GM19351 (cell line): ENCODE measurements at regions not wholly inside any gene's neighbourhood (a gene's known extent, or its start where the extent isn't known, plus 50 kb on each side); places are given as distances from the start of the nearest gene placed in this dataset.
A peak's percentile ranks its signal among the peaks of the same experiment; 100 is the strongest.
"Not testable (repeated sequence)": the region's sequence is repeated elsewhere in the genome, so short reads cannot be mapped to it uniquely, and the experiment has no call there.

ENCODE experiments used
- ATAC-seq: cut with Tn5 transposase; IDR thresholded peaks from one replicate; pipeline ENCODE4 v1.9.1; 2021; ENCODE audit warnings: mild to moderate bottlenecking, moderate library complexity; ENCODE audit not compliant: unreplicated experiment

DNA sequence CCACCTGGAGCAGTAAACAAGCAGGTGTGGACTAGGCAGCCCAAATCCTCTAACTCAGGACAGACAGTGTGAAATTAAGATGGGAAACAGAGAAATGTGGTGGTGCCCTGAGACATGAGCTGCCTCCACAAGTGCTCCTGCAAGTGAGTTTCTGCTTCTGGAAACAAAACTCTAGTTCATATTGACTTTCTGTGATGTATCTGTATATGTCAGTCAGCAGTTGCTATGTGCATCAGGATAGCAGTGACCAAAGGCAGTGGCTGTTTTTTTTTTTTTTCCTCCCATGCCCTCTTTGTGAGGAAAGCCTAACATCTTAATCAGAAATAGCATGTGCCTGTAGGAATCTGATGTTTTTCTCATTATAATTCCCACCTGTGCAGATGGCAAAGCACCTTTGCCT is 318.4 kb upstream of the SEMA6A start:
- ATAC-seq: no peak

DNA sequence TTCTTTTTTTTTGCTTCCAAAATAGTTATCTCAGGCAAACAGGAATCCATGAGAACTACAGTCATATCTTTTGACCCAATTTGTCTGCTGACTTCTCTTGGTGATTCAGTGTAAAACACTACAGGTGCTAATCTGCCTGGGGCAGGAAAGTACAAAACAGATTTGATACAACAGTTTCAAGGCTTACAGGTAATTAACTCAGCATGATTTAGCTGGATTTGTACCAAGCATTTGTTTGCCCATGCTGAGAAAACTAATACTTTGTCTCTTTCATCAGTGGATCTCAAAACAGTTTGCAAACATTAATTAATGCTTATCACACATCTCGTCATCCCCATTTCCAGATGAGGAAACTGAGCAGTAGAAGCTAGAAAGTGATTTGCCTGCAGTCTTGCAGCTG is 312.5 kb upstream of the SEMA6A start:
- ATAC-seq: no peak

DNA sequence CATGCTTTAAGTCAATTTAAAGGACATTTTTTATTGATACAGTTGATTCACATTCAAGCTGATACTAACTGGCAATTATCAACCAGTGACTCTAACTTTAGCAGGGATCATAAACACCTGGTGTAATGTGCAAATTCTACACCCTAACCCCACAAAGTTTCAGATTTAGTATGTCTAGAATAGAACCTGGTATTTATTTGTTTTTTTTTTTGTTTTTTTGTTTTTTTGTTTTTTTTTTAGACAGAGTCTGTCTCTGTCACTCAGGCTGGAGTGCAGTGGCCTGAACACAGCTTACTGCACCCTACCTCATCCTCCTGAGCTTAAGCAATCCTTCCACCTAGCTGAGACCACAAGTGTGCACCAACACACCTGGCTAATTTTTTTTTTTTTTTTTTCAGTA is 311.2 kb upstream of the SEMA6A start:
- peak; percentile 68 for ATAC-seq

DNA sequence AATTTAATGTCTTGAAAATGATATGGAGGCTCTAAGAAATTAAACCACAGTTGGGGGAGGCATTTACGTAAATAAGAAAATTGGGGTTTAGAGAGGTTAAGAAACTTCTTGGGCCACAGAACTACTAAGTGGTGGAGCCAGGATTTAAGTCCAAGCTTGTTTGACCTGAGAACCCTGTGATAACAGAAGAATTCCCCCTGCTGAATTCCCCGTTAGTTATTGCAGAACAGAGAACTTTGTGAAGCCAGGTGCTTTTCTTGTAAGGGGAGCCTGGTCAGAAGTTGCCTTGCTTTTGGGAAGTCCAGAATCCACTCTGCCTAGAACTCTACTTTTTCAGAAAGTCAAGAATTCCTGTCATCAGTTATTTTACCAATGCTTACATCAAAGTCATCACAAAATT is 309.3 kb upstream of the SEMA6A start:
- ATAC-seq: no peak

DNA sequence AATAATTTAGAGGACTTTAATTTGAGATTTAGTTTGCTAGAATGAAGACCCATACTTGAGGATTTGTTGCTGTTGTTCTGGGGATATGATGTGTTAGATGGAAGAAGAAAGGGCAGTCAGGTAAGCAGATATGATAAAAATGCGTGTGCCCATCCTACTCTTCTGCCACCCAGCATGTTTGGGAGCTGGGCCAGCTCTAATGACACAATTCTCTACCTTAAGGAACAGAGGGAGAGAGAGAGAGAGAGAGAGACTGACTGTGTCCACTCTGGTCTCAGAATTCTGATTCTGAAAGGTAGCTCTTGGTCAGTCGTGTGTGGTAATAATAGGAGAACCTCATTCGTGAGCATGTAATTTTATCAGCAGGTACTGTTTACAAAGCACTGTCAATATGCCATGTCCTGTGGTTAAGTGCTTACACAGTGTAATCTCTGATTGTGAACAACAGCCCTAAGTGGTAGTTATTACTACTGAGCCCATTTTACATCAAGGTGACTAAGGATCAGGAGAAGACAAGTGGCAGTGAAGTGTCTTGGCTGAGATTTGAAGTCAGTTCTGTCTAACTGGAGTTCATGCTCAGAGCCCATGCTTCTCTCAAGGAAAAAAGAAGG is 307.4 kb upstream of the SEMA6A start:
- ATAC-seq: no peak

DNA sequence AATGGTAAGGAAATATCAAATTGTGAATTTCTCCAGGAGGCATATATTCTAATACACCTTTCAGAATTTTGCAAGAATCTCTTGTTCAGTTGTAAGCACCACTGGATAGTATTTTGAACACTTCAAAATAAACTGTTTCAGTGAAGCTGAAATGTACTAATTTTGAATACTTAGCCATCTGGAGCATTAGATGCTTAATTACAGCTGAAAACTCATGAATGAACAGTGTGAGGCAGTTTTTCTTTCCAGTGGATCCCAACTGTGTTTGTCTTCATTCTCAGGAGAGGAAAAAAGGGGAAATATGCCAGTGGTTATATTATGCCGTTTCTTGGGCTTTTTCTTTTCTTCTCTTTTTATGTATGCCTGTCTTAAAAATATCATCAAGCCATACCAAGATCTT is 306.0 kb upstream of the SEMA6A start:
- ATAC-seq: no peak

DNA sequence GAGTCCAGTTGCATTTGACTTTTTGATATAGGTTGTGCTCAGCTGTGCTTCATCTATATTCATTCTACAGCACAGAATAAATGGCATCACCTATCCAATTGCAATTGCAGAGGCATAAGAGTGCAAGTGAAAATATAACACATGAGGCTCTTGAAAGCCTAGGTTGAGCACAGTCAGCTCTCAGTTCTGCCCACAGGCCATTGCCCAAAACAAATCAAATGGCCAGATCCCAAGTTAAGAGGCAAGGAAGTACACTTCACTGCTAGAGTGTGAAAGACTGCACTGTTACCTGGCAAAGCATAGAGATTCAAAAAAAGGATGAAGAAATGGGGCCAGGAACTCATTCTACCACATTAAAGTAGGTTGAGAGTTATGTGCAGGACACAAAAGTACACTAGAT is 305.5 kb upstream of the SEMA6A start:
- ATAC-seq: peak; percentile 57

DNA sequence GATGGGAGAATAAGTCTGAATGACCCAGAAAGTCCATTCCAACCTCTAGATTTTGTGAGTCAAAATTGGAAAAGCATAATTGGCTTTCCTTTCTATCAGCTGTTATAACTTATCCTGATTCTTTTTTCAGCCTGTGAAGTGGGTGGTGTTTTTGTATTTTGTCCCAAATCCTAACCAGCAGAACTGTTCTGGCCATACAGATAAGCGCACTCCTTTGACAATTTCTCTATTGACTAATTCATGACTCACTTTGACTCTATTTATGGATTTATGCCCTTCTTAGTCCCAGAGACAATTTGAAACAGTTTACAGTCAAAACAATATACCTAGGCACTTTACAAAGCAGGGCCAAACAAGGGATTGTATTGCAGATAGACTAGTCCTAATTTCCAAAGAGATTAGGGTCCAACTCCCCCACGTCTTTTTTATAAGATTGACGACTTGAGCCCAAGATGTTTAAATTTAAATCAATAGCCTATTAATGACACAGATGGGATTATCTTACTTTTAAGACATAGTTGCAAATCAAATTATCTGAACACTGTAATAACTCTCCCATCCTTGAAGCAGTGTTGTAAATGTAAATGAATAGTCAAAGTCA is 301.7 kb upstream of the SEMA6A start:
- no peak for ATAC-seq

DNA sequence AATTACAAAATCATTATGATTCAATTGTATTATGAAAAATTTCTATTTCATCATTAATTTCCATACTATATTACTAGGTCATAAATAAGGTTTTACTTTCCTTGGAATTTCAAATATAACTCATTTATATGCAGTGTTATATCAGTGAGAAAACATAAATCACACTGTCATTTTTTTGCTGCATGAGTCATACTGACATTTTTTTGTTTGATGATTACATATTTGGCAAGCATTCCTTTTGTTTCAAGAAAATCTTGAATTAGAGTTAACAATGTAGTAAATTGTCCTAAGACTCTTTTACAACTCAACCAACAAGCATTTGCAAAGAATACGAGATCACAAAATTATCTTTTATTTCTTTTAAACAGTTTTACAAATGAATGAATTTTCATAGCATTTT is 298.4 kb upstream of the SEMA6A start:
- no peak for ATAC-seq

DNA sequence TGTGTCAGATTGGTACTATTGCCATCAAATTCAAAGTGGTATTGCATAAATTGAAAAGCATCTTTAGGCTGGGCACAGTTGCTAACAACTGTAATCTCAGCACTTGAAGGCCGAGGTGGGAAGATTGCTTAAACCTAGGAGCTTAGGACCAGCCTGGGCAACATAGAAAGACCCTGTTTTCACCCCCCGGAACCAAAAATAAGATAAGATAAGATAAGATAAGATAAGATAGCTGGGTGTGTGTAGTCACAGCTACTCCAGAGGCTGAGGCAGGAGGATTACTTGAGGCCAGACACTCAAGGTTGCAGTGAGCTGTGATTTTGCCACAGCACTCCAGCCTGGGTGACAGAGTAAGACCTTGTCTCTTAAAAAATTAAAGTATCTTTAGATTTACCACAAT is 297.9 kb upstream of the SEMA6A start:
- no peak for ATAC-seq

DNA sequence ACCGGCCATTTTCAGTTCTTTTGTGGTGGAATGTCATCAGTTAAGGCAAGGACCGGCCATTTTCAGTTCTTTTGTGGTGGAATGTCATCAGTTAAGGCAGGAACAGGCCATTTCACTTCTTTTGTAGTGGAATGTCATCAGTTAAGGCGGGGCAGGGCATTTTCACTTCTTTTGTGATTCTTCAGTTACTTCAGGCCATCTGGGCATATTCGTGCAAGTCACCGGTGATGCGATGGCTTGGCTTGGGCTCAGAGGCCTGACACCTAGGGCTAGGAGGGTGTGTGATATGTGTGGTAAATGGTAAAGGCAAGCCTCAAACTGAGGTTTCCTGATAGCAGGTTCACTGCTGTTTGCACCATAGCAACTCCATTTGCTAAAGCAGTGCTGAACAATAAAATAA is 293.2 kb upstream of the SEMA6A start:
- not testable (repeated sequence) for ATAC-seq

DNA sequence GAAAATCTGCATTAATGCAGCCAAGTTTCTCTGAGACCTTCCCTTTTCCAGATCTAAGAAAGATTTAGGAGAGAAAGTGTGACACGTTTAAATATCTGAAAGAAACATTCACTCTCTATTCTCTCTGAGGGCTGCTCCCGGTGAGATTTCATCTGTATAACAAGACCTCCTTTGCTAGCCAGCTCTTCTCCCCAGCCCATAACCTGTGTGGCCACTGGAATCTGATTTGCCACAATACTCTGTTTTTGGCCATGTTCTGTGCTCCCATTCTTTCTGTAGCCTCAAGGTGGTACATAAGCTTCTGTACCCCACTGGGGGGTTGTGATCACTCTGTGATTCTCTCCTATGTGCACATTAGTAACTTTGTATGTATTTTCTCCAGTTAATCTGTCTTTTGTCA is 291.0 kb upstream of the SEMA6A start:
- no peak for ATAC-seq

DNA sequence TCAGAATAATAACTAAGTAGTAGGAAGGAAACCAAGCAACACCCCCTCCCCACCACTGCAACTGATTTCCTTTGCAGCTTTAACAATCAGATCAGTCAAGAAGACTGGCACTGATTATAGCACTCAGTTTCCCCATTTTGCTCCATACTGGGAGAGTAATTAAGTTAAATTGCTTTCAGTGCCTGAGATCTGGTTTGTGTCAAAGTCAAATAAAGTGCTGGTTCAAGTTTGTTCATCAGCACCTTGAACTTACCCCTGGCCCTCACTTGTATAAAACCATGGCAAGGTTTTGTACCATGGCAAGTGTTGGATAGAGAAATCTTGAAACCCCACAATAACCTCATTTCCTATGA is 290.2 kb upstream of the SEMA6A start:
- ATAC-seq: no peak

DNA sequence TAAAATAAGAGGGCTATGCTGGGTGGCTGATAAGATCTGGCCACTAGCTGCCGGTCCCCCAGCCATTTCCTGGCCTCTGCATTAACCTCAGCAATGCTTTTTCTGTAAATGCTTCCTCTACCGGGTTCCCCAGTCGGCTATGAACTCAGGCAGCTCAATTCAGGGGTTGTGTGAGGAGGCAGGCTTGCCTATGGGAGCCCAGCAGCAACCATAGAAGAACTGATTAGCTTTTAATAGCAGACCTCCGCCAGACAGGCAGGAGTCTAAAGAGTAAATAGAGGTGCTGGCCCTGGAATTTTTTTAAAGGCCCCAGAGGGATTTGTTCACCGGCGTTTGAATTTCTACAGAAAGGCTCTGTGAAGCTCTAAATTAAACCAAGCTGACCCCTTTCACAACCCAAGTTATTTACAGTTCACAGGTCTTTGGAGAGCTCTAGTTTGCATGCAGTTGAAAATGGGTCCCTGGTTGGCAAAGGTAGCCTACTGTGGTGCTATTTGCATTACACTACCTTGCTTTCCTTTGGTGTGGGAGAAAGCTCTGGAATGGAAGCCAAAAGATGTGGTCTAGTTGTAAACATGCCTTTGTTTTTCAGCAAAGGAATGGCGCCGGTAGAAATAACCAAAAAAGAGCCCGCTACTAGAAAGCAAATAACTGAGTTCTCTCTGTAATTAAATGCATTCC is 289.7 kb upstream of the SEMA6A start:
- ATAC-seq: peak; percentile 43

DNA sequence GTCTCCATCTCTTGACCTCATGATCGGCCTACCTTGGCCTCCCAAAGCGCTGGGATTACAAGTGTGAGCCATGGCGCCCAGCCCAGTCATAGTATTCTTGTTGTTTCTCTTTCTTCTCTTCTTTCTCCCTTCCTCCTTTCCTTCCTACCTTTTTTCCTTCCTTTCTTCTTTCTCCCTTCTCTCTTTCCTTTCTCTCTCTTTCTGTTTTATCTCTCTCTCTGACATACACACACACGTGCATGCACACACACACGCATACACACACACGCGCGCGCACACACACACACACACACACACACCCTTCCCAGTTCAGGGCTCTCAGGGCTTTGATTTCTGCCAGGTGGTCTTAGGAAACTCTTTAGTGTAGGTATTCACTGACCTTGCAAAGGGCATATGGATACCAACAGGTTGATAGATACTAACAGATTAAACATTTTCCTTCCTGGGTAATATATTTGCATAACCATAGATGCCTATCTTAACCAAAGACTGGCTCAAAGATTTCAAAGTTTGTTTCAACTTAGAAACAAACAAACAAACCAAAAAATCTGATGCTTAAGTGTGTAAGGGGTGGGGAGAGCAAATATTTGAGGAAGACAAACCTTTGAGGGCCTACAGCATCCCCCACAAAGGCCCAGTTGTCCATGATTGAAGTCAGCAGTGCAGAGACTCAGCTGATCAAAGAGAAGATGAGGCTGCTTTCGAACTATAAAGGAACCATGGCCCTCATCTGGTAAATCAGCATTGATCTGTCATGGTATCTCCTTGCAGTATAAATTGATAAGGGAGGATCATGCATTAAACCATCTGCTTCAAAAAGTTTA is 288.2 kb upstream of the SEMA6A start:
- no peak for ATAC-seq

DNA sequence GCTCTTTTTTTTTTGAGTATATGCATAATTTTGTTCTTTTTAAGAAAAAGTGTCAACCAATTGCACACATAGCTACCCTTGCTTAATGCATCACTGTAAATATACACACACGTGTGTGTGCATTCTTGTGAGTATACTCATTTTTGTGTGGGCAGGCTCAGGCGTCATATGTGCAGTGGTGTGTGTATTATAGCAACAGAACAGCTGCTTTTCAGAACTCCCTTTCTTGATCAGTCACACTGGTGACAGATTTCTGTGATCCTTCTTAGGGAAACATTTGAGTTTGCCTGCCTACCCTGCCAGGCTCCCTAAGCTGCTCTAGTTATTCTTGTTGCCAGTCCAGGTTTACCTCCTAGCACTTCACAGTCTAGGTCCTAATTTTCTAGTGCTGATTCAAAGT is 287.0 kb upstream of the SEMA6A start:
- no peak for ATAC-seq

DNA sequence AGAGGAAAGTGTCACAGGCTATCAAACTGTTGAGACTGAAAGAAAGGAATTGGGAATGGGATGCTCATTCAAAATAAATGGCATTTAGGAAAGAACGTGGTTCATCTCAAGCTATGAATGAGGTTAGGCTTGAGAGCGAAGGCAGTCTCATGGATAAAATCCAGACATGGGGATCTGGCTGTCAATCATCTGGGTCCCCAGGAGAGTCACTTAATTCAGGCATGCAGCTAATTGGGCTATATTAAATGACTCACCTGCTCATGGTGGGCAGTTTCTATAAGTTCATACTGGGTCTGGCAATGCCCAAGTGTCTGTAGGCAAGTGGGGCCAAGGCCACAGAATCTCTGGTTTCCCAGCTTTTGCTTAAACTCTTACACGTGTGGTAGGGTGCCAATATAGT is 286.5 kb upstream of the SEMA6A start:
- no peak for ATAC-seq

DNA sequence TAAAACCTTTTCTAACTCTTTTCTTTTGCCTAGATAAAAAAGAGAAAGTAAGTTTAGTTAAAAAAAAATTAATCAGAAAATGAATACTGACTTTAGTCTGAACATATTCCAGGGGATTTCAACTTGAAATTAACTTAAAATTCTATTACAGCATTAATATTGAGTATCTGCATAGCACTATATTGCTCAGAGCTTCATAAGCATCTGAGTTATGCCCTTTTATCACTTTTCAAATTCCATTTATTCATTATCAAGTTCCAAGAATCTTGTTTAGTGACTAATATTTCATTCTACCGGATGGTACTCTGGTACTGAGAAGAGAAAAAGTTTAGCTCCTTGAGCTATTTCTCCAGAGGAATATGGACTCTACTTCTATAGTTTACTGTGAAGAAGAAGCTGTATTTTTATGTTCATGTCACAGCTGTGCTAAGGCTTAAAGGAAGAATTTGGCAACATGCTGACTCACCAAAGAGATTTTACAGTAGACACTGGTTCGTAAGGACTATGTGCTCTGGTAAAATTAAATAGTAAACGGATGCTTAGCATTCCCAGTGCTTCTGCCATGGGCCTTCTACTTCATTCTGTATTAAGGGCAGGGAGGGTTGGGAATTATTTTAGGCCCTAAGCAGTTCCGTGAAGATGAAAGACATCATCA is 285.2 kb upstream of the SEMA6A start:
- ATAC-seq: no peak

DNA sequence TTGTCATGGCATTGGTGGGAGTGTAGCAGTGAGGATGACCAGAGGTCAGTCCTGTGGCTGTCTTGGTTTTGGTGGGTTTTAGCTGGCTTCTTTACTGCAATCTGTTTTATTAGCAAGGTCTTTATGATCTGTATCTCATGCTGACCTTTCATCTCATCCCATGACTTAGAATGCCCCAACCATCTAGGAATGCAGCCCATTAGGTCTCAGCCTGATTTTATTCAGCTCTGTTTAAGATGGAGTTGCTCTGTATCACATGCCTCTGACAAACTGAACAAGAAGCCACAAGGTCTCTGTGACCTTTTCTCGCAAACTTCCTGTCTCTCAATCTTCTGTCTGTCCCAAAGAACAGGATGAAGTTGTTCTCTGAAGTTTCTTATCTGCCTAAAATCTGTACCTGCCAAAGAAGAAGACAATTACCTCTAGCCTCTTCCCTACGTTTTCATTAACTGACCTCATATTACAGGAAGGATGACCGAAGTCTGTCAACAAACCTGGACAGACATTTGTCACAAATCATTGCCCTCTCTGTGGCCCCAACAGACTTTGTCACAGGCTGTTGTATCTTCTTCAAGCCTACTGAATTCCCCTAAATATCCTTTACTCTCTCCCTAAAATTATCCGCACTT is 284.2 kb upstream of the SEMA6A start:
- ATAC-seq: no peak

DNA sequence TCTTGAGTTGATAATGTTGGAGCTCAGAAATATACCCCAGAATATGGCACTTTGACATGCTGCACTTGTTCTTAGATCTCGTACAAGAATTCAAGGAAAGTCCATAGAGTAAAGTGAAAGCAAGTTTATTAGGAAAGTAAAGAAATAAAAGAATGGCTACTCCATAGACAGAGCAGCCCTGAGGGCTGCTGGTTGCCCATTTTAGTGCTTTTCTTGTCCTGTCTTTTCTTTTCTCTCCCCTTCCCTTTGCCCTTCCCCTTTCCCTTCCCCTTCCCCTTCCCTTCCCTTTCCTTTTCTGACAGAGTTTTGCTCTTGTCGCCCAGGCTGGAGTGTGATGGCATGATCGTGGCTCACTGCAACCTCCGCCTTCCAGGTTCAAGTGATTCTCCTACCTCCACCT is 283.4 kb upstream of the SEMA6A start:
- ATAC-seq: not testable (repeated sequence)

DNA sequence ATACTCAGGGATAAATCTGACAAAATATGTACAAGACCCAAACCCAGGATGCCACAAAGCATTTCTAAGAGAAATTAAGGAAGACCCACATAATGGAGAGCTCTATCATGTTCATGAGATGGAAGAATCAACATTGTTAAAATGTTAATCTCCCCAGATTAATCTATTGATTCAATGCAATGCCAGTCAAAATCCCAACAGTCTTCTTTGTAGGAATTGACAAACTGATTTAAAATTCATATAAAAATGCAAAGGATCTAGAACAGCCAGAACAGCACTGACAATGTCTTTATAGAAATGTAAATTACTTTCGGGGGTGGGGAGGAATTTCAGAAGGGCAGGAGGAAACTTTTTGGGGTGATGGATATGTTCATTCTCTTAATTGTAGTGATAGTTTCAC is 281.6 kb upstream of the SEMA6A start:
- no peak for ATAC-seq
